Sigmoid colon (tissue), 4 donors: ENCODE measurements at regions not wholly inside any gene's neighbourhood (a gene's known extent, or its start where the extent isn't known, plus 50 kb on each side); places are given as distances from the start of the nearest gene placed in this dataset.

Source experiments
- POLR2AphosphoS5 ChIP-seq, 4 donors: sonication (generic); formaldehyde crosslinking; IDR thresholded peaks; one replicate each; pipeline ENCODE4 v1.6.1; 2017; ENCODE audit warnings: antibody characterized with exemption in 4 of 4
- TF ChIP-seq, protein P1 (sequence below), 4 experiments: fragments of 450-650 bp in 3 of 4; fragments of 200-600 bp in 1 of 4; IDR thresholded peaks; one replicate each; pipeline ENCODE4 v1.5.1; 2016 to 2019; ENCODE audit warnings: antibody characterized with exemption in 4 of 4, mild to moderate bottlenecking in 3 of 4, moderate library complexity in 2 of 4

DNA sequence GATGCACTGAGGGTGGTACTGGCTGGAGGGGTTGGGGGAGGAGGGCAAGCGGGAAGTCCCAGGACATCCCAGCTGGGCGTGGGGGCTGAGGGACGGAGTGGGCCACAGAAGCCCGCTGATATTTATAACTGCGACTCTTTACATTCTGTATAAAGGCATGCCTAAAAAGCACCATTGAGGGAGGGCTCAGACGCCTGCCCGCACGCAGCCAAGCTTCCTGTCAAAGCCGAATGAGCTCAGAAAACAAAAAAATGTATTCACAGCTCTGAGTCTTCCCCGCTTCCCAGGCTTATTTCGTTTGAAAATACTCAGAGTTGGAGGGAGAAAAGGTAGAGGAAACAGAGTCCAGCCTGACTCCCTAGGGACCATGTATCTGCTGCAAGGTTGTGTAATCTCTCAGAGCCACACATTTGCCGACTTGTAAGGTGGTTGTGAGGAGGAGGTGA, 170.1 kb upstream of the HAAO start:
- no peak for TF ChIP-seq POLR2AphosphoS5 (IDR thresholded peaks at IDR 0.05)
- TF ChIP-seq, protein P1, sequence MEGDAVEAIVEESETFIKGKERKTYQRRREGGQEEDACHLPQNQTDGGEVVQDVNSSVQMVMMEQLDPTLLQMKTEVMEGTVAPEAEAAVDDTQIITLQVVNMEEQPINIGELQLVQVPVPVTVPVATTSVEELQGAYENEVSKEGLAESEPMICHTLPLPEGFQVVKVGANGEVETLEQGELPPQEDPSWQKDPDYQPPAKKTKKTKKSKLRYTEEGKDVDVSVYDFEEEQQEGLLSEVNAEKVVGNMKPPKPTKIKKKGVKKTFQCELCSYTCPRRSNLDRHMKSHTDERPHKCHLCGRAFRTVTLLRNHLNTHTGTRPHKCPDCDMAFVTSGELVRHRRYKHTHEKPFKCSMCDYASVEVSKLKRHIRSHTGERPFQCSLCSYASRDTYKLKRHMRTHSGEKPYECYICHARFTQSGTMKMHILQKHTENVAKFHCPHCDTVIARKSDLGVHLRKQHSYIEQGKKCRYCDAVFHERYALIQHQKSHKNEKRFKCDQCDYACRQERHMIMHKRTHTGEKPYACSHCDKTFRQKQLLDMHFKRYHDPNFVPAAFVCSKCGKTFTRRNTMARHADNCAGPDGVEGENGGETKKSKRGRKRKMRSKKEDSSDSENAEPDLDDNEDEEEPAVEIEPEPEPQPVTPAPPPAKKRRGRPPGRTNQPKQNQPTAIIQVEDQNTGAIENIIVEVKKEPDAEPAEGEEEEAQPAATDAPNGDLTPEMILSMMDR (IDR thresholded peaks at IDR 0.05) = no peak
